ENCODE measurements at regions not wholly inside any gene's neighbourhood (a gene's known extent, or its start where the extent isn't known, plus 50 kb on each side); places are given as distances from the start of the nearest gene placed in this dataset.

DNA sequence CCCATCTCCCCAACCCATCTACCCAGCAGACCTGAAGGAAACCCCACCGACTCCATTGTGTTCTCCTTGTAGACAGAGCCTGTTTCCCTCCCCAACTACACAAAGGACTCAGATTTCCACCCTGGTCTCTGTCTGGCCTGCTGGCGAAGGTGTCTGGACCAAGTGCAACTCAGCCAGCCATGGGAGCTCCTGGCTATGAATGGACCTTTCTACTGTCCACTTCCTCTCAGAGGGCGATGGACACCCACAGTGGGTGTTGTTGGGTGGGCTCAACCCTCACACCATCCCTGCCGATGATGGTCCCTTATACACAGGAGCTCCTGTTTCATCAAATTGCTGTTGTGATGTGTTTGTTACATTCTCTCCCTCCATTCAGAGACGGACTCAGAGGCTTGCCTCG lies 112.5 kb upstream of the PHACTR3 start:
- TF ChIP-seq, protein P1, sequence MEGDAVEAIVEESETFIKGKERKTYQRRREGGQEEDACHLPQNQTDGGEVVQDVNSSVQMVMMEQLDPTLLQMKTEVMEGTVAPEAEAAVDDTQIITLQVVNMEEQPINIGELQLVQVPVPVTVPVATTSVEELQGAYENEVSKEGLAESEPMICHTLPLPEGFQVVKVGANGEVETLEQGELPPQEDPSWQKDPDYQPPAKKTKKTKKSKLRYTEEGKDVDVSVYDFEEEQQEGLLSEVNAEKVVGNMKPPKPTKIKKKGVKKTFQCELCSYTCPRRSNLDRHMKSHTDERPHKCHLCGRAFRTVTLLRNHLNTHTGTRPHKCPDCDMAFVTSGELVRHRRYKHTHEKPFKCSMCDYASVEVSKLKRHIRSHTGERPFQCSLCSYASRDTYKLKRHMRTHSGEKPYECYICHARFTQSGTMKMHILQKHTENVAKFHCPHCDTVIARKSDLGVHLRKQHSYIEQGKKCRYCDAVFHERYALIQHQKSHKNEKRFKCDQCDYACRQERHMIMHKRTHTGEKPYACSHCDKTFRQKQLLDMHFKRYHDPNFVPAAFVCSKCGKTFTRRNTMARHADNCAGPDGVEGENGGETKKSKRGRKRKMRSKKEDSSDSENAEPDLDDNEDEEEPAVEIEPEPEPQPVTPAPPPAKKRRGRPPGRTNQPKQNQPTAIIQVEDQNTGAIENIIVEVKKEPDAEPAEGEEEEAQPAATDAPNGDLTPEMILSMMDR (IDR thresholded peaks at IDR 0.05) = no peak
- H3K27me3 Mint-ChIP-seq (ENCODE audit: low read depth, poor library complexity) = peaks cover 32% of the 10 kb centered on the region

DNA sequence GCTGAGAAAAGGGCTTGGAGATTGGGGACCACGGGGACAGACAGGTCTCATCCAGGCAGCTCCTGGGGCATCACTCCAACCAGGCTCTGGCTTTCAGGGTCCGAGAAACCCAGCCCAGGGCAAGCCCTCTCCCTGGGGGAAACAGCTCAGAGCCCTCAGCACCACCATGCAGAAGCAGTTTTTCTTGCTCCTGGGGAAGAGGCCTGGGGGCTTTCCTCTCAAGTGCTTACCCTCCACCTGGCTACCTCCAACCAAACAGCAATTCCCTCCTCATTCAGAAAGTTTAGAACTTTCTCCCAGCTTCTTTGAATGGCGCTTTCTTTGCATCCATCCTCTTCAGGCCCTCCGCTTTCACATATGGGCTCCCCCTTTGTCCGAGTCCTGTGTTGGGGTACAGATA lies 110.4 kb upstream of the PHACTR3 start:
- Mint-ChIP-seq H3K4me3 (no peak overlapping the region), H3K4me1 (no peaks in the 10 kb centered on the region), H3K9me3 (peaks cover 1% of the 10 kb centered on the region), H3K36me3 (ENCODE audit: low read depth) (no peaks in the 10 kb centered on the region), H3K27me3 (ENCODE audit: low read depth, poor library complexity) (peaks cover 50% of the 10 kb centered on the region), H3K27ac (no peak overlapping the region)
- TF ChIP-seq, protein P1 (IDR thresholded peaks at IDR 0.05) = no peak
- no peak for DNase-seq

More for the DNA sequence above, 112.5 kb upstream of the PHACTR3 start:
- Mint-ChIP-seq H3K9me3 (no peaks in the 10 kb centered on the region), H3K36me3 (ENCODE audit: low read depth) (no peaks in the 10 kb centered on the region), H3K27ac (no peak overlapping the region), H3K4me3 (no peak overlapping the region), H3K4me1 (no peaks in the 10 kb centered on the region)
- DNase-seq = no peak

DNA sequence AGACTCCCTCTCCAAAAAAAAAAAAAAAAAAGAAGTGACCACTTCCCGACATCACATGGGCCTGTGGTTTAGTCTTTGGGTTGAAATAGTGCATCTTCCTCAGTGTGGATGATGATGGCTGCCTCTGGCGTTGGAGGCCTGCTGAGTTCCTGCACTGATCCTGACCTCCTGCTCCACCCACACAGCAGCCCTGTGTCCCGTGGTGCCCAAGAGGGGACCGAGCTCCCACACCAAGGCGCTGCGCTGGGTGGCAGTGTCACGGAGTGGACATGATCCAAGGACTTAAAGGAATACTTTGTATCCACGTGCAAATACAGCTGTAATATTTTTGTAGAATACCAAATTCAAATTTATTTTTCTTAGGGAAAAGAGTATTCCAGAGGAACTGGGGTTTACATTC lies 109.2 kb upstream of the PHACTR3 start:
- peaks cover 14% of the 10 kb centered on the region for H3K9me3 Mint-ChIP-seq
- TF ChIP-seq, protein P1 (IDR thresholded peaks at IDR 0.05) = no peak
- no peak overlapping the region for H3K27ac Mint-ChIP-seq
- no peak for DNase-seq
- peaks cover 54% of the 10 kb centered on the region for H3K27me3 Mint-ChIP-seq (ENCODE audit: low read depth, poor library complexity)
- no peaks in the 10 kb centered on the region for H3K36me3 Mint-ChIP-seq (ENCODE audit: low read depth)
- H3K4me3 Mint-ChIP-seq = no peak overlapping the region
- no peaks in the 10 kb centered on the region for H3K4me1 Mint-ChIP-seq

DNA sequence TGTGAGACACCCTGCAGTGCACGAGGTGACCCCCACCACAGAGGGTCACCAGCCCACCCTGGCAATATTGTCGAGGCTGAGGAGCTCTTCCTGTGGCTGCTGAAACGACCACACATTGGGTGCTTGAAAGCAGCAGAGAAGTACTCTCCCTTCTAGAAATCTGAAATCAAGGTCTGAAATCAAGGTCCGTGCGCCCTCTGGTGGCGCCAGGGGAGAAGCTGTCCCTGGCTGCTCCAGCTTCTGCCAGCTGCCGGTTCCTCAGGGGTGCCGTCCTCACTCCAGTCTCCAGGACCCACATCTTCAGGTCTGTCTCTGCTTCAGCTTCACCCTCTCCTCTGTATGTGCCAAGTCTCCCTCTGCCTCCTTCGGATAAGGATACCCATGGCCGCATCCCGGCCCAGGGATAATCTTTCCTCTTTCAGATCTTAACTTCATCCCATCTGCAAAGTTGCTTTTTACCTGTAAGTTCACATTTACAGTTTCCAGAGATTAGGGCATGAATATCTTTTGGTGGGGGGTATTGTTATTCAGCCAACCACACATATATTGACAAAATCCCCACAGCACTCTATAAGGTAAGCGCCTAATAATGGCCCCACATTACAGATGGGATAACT lies 108.3 kb upstream of the PHACTR3 start:
- Mint-ChIP-seq H3K36me3 (ENCODE audit: low read depth) (no peaks in the 10 kb centered on the region), H3K27me3 (ENCODE audit: low read depth, poor library complexity) (peaks cover 54% of the 10 kb centered on the region), H3K9me3 (peaks cover 20% of the 10 kb centered on the region), H3K4me1 (no peaks in the 10 kb centered on the region), H3K4me3 (no peak overlapping the region), H3K27ac (no peak overlapping the region)
- TF ChIP-seq, protein P1 (IDR thresholded peaks at IDR 0.05) = peak; percentile 96
- DNase-seq = peak; percentile 83

DNA sequence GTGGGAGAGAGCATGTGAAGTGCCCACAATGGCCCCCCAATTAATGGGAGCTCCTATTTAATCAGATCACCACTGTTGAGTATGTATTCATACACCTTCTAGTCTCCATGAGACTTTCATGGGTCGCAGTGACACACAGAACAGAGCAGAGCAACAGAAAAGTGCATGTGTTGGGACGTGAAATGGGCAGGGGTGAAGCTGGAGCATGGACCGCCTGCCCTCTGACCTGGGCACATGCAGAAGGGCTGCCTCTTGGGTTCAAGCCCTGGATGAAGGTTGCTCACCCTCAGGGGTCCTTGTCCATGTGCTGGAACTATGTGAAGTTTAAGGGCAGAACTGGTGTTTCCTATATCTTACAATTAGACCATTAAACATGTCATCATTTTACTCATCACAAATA lies 106.0 kb upstream of the PHACTR3 start:
- TF ChIP-seq, protein P1 (IDR thresholded peaks at IDR 0.05) = no peak
- no peak for DNase-seq
- Mint-ChIP-seq H3K9me3 (peaks cover 25% of the 10 kb centered on the region), H3K4me3 (no peak overlapping the region), H3K27ac (no peak overlapping the region), H3K36me3 (ENCODE audit: low read depth) (no peaks in the 10 kb centered on the region), H3K27me3 (ENCODE audit: low read depth, poor library complexity) (peaks cover 58% of the 10 kb centered on the region), H3K4me1 (no peaks in the 10 kb centered on the region)

DNA sequence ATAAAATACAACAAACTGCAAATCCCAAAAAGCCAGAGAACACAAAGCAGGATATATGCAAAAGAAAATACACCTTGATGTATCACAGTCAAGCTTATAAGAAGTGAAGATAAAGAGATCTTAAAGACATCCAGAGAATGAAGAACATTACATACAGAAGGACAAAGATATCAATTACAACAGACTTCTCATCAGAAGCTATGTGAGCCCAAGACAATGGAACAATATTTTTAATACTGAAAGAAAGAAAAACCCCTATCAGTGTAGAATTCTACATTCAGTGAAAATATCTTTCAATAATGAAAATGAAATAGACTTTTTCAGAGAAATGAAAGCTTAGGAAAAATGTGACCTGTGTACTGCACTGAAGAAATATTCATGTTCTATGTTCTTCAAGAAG lies 104.5 kb upstream of the PHACTR3 start:
- Mint-ChIP-seq H3K4me3 (no peak overlapping the region), H3K9me3 (peaks cover 25% of the 10 kb centered on the region), H3K4me1 (no peaks in the 10 kb centered on the region), H3K36me3 (ENCODE audit: low read depth) (no peaks in the 10 kb centered on the region), H3K27me3 (ENCODE audit: low read depth, poor library complexity) (peaks cover 49% of the 10 kb centered on the region), H3K27ac (no peak overlapping the region)
- no peak for DNase-seq
- TF ChIP-seq, protein P1 (IDR thresholded peaks at IDR 0.05) = no peak
